ENCODE measurements at regions not wholly inside any gene's neighbourhood (a gene's known extent, or its start where the extent isn't known, plus 50 kb on each side); places are given as distances from the start of the nearest gene placed in this dataset.

DNA sequence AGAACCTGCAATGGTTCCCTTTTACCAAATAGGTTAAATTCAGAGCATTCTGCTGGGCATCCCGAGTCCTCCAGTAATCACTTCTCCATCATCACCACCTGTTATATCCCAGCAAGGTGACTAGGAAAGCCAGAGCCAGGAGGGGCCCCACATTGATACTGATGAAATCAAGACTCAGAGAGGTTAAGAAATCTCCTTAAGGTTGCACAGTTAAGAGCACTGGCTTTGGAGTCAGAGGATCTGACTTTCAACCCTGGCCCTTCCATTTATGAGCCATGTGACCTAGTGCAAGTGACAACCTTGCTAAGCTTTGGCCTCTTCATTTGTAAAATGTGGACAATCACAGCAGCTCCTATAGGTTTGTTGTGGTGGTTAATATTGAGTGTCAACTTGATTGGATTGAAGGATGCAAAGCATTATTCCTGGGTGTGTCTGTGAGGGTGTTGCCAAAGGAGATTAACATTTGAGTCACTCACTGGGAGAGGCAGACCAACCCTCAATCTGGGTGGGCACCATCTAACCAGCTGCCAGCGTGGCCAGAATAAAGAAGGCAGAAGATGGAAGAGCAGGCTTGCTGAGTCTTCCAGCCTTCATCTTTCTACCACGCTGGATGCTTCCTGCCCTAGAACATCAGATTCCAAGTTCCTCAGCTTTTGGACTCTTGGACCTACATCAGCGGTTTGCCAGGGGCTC, 194.2 kb upstream of the ASIC2 start:
- Histone ChIP-seq H3K27ac (no peak overlapping the region), H3K27me3 (no peaks in the 10 kb centered on the region), H3K4me1 (replicated peaks in 1 of 2) (no peaks in the 10 kb centered on the region), H3K36me3 (replicated peaks in 1 of 2) (no peaks in the 10 kb centered on the region), H3K9me3 (replicated peaks in 1 of 3) (no peaks in the 10 kb centered on the region), H3K4me3 (no peak overlapping the region)
- no peak for DNase-seq
- WGBS, 4 donors: 71 to 83% (median 77%) methylated on average over 4 of the region's 4 CpGs
- intact Hi-C loops (cut with DNase I): no loop called here
- TF ChIP-seq POLR2A (IDR thresholded peaks at IDR 0.05): no peak

DNA sequence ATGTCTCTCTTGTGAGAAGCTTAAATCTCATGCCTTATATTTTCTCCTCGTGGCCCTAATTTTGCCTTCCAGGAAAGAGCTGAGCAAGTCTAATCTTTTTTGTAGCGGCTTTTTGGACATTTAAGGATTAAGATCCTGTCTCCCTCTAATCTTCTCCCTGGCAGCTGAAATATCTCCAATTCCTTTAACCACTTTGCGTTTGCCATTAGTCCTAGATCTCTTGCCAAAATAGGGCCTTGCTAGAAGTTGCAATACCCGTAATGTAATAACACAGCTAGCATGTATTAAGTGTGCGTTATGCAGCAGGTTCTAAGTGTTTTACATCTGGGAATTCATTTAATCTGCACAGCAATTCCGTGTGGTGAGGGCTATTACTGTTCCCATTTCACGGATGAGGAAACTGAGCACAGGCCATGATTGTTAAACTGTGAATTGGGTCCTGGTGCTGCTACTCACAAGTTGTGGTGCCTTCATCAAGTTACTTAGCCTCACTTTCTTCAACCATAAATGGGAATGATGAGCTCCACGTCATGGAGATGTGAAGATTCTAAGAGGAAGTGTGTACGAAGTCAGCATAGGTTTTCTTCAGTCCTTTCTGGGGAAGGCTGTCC, 198.9 kb upstream of the ASIC2 start:
- 84 to 90% (median 87%) methylated on average over 9 of the region's 9 CpGs for WGBS, 4 donors

DNA sequence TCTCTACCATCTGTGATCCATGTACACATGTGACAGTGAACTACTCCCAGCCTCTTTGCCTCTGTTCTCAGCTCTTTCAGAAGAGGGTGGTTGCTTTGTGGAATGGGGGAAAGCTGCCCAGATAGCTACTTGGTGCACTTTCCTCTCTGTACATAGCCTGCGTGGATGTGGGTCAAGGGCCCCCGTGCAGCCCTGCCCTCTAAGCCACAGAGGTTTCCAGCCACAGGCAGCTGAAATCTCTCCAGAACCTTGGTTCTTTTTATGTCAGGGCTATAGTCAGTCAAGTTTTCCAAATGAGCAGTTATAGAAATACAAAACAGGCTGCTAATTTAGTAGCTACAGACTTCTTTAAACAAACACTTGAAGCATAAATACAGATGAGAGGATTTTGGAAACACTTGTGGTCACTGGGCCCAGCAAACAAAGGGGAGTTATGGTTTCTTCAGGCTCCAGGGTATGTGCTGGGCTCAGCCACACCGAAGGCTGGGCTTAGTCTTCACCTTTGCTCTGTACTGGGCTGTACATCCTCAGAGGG, 199.7 kb upstream of the ASIC2 start:
- peak overlapping the region in 1 of 5 donors; percentile 5 for H3K27ac ChIP-seq
- no peaks in the 10 kb centered on the region for H3K9me3 ChIP-seq (replicated peaks in 1 of 3)
- no peak for TF ChIP-seq POLR2A (IDR thresholded peaks at IDR 0.05)
- TF ChIP-seq, protein P1, sequence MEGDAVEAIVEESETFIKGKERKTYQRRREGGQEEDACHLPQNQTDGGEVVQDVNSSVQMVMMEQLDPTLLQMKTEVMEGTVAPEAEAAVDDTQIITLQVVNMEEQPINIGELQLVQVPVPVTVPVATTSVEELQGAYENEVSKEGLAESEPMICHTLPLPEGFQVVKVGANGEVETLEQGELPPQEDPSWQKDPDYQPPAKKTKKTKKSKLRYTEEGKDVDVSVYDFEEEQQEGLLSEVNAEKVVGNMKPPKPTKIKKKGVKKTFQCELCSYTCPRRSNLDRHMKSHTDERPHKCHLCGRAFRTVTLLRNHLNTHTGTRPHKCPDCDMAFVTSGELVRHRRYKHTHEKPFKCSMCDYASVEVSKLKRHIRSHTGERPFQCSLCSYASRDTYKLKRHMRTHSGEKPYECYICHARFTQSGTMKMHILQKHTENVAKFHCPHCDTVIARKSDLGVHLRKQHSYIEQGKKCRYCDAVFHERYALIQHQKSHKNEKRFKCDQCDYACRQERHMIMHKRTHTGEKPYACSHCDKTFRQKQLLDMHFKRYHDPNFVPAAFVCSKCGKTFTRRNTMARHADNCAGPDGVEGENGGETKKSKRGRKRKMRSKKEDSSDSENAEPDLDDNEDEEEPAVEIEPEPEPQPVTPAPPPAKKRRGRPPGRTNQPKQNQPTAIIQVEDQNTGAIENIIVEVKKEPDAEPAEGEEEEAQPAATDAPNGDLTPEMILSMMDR (IDR thresholded peaks at IDR 0.05): no peak
- DNase-seq: no peak
- no peaks in the 10 kb centered on the region for H3K36me3 ChIP-seq (replicated peaks in 1 of 2)
- peaks cover 0 to 4% of the 10 kb centered on the region in 2 donors for H3K4me1 ChIP-seq (replicated peaks in 1 of 2)
- 40 to 48% (median 45%) methylated on average over 3 of the region's 3 CpGs for WGBS, 4 donors
- no peaks in the 10 kb centered on the region for H3K27me3 ChIP-seq
- H3K4me3 ChIP-seq: no peak overlapping the region
- intact Hi-C loops (cut with DNase I): no loop called here

More for the DNA sequence above, 198.9 kb upstream of the ASIC2 start:
- Histone ChIP-seq H3K4me3 (no peak overlapping the region), H3K27me3 (no peaks in the 10 kb centered on the region), H3K36me3 (replicated peaks in 1 of 2) (no peaks in the 10 kb centered on the region), H3K9me3 (replicated peaks in 1 of 3) (no peaks in the 10 kb centered on the region), H3K4me1 (replicated peaks in 1 of 2) (peaks cover 0 to 4% of the 10 kb centered on the region in 2 donors), H3K27ac (peak overlapping the region in 1 of 5 donors; percentile 5)
- intact Hi-C loops (cut with DNase I): no loop called here
- DNase-seq: no peak
- TF ChIP-seq, protein P1 (IDR thresholded peaks at IDR 0.05): no peak
- no peak for TF ChIP-seq POLR2A (IDR thresholded peaks at IDR 0.05)

DNA sequence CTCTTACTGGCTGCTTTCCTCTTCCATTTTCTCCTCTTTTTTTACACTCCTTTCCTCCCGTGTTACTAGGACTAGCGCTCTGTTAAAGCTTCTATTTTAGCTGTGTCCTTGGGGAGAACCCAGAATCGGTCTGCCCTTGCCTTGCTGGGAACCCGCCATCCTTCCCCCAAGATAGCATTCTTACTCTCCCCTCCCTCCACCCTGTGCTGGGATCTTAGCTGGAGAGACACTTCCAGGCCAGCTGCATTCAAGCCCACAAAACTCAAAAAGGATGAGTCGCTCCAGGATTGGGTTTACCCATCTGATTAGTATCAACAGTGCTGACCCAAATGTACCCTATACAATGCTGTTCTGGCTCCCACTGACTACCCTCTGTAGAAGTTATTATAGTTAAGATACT, 200.5 kb upstream of the ASIC2 start:
- peak overlapping the region in 1 of 5 donors; percentile 20 for H3K27ac ChIP-seq
- intact Hi-C loops (cut with DNase I): no loop called here
- H3K4me1 ChIP-seq (replicated peaks in 1 of 2): peaks cover 0 to 4% of the 10 kb centered on the region in 2 donors
- no peaks in the 10 kb centered on the region for H3K27me3 ChIP-seq
- no peaks in the 10 kb centered on the region for H3K9me3 ChIP-seq (replicated peaks in 1 of 3)
- no peaks in the 10 kb centered on the region for H3K36me3 ChIP-seq (replicated peaks in 1 of 2)
- WGBS, 4 donors: 47 to 70% (median 51%) methylated on average over 5 of the region's 5 CpGs
- no peak overlapping the region for H3K4me3 ChIP-seq
- TF ChIP-seq, protein P1 (IDR thresholded peaks at IDR 0.05): no peak
- no peak for TF ChIP-seq POLR2A (IDR thresholded peaks at IDR 0.05)
- no peak for DNase-seq
